ENCODE measurements at regions not wholly inside any gene's neighbourhood (a gene's known extent, or its start where the extent isn't known, plus 50 kb on each side); places are given as distances from the start of the nearest gene placed in this dataset.
A peak's percentile ranks its signal among the peaks of the same experiment; 100 is the strongest.

DNA sequence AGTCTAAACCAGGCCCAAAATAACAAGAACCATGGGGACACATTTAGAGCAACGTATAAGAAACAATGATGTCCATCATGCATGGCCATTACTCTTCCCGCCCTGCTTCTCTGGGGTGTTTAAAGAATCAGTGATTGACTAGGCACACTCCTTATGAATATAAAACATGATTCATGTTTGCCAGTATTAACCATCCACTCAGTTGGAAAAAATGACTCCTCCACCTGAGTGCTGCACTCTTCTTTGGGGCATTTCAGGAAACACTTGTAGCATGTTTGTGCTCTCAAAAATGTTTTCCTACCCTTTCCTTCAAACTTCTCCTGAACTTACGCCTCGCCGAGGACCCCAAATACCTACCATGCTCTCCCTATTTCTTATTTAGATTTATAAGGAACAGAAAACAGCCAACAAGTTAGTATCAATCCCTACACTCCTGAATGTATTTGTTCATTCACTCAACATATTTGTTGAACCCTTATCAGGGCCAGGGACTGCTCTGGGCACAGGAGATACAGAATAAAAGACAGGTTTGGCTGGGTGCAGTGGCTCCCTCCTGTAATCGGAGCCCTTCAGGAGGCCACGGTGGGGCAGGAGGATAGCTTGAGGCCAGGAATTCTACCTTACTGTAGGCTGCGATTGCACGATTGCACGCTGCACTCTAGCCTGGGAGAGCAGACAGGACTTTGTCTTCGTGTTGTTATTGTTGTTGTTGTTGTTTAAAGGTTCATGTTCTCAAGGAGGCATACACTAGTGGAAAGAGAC, 137.0 kb downstream of the TMCO5A start:
- Histone ChIP-seq H3K4me3 (ENCODE audit: extremely low read depth in 1 of 4, insufficient read depth in 2 of 4, low read depth in 3 of 4, low read length in 4 of 4) (0 out of 8 replicates have a peak overlapping the region, but pooled peaks of 1 of the 4 experiments have one; percentile 65), H2BK20ac (ENCODE audit: low read length) (no peak overlapping the region), H4K20me1 (replicated peaks in 1 of 2; ENCODE audit: control insufficient read depth in 1 of 2, insufficient read depth in 2 of 2, low read length in 2 of 2) (no peaks in the 10 kb centered on the region), H3K4me2 (ENCODE audit: insufficient read depth in 1 of 2, low read depth in 2 of 2, low read length in 2 of 2) (peak overlapping the region; percentile 75 to 100; a peak in 3 of 4 replicates), H3K4me1 (replicated peaks in 1 of 4; ENCODE audit: control insufficient read depth in 3 of 4, insufficient read depth in 4 of 4, low read length in 3 of 4) (peaks cover 0 to 19% (median 6%) of the 10 kb centered on the region in 4 experiments; a peak in 4 of 7 replicates), H3K23me2 (ENCODE audit: low read depth, low read length) (peaks cover 11% of the 10 kb centered on the region), H2BK120ac (replicated peaks; ENCODE audit: low read depth, low read length) (no peak overlapping the region), H2AK5ac (ENCODE audit: low read depth, low read length) (no peak overlapping the region), H3K27ac (ENCODE audit: low read depth, low read length) (no peak overlapping the region), H4K8ac (ENCODE audit: extremely low read depth, insufficient read depth, low read length) (no peak overlapping the region; the same call in 1 of the 2 replicates), H3K9ac (replicated peaks in 1 of 4; ENCODE audit: extremely low read depth in 1 of 4, low read depth in 3 of 4, low read length in 3 of 4) (no peak overlapping the region), H2BK5ac (ENCODE audit: low read depth, low read length) (no peak overlapping the region), H3K79me1 (ENCODE audit: low read depth, low read length) (no peaks in the 10 kb centered on the region), H3K14ac (ENCODE audit: insufficient read length) (no peak overlapping the region), H2BK15ac (ENCODE audit: low read length) (no peak overlapping the region), H4K5ac (ENCODE audit: insufficient read length, low read depth, low read length) (no peak overlapping the region), H2AFZ (ENCODE audit: low read length) (no peak overlapping the region), H3K79me2 (ENCODE audit: control insufficient read depth in 1 of 2, insufficient read depth in 2 of 2, low read length in 2 of 2) (no peaks in the 10 kb centered on the region), H3K18ac (ENCODE audit: extremely low read depth, low read length) (no peak overlapping the region), H3K27me3 (replicated peaks in 1 of 4; ENCODE audit: control insufficient read depth in 3 of 4, extremely low read depth in 1 of 4, insufficient read depth in 3 of 4, low read length in 3 of 4) (peaks cover 22 to 51% (median 38%) of the 10 kb centered on the region in 4 experiments), H3K4ac (replicated peaks; ENCODE audit: insufficient read length, low read depth, low read length) (no peak overlapping the region), H3K9me3 (ENCODE audit: insufficient read depth in 2 of 2, low read depth in 1 of 2, low read length in 1 of 2) (no peaks in the 10 kb centered on the region), H3K56ac (replicated peaks; ENCODE audit: insufficient read length, low read depth, low read length) (no peak overlapping the region), H2BK12ac (ENCODE audit: low read depth, low read length) (no peak overlapping the region), H3K23ac (ENCODE audit: insufficient read length) (no peak overlapping the region), H3K36me3 (ENCODE audit: control insufficient read depth in 2 of 4, insufficient read depth in 4 of 4, low read length in 3 of 4) (no peaks in the 10 kb centered on the region), H4K91ac (replicated peaks; ENCODE audit: insufficient read length, low read length) (no peak overlapping the region)
- POLR2A ChIA-PET (ENCODE audit: partially characterized antibody): interaction anchor here (1.8 to 2.7 kb wide), 2 partner anchors 11 to 181 kb away, joined by 11 to 30 read pairs; partner anchors contain the start of gene SPRED1
- FAIRE-seq: no peak
- no peak for DNase-seq (ENCODE audit: low read depth in 1 of 2, low spot score in 2 of 2)
- CTCF ChIA-PET (ENCODE audit: partially characterized antibody): interaction anchor here (1.4 to 2.1 kb wide), 2 partner anchors 11 to 180 kb away, joined by 4 to 8 read pairs; partner anchors contain the start of gene SPRED1
- 83% methylated on average over 11 of the region's 11 CpGs; no CpG with 5 or more reads in 1 of the 2 experiments for whole genome bisulfite sequencing, 2 experiments (ENCODE audit: extremely low coverage in 1 of 2, insufficient coverage in 1 of 2, insufficient read length in 1 of 2, insufficient replicate concordance in 2 of 2, low coverage in 1 of 2, low lambda C conversion rate in 2 of 2, missing lambda C conversion rate in 1 of 2)
- TF ChIP-seq ZNF274 (IDR thresholded peaks at IDR 0.05; ENCODE audit: borderline replicate concordance, extremely low read depth, low read length) (no peak), JUND (IDR thresholded peaks at IDR 0.05; ENCODE audit: low read length) (no peak), USF2 (IDR thresholded peaks at IDR 0.05; ENCODE audit: low read length) (no peak), CTCF (IDR thresholded peaks at IDR 0.05; ENCODE audit: control extremely low read depth in 1 of 3, insufficient read depth in 1 of 3, low read depth in 1 of 3, low read length in 3 of 3) (no peak), POLR2A (IDR thresholded peaks at IDR 0.05; ENCODE audit: control extremely low read depth in 1 of 2, low read depth in 2 of 2, low read length in 2 of 2) (no peak), JUN (IDR thresholded peaks at IDR 0.05; ENCODE audit: low read depth, low read length) (no peak)
- TF ChIP-seq, protein P1, sequence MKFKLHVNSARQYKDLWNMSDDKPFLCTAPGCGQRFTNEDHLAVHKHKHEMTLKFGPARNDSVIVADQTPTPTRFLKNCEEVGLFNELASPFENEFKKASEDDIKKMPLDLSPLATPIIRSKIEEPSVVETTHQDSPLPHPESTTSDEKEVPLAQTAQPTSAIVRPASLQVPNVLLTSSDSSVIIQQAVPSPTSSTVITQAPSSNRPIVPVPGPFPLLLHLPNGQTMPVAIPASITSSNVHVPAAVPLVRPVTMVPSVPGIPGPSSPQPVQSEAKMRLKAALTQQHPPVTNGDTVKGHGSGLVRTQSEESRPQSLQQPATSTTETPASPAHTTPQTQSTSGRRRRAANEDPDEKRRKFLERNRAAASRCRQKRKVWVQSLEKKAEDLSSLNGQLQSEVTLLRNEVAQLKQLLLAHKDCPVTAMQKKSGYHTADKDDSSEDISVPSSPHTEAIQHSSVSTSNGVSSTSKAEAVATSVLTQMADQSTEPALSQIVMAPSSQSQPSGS (IDR thresholded peaks at IDR 0.05; ENCODE audit: low read length): no peak
